DMS153 treated with DMSO at 0.1 percent for 48 hours (cell line): ENCODE measurements at regions not wholly inside any gene's neighbourhood (a gene's known extent, or its start where the extent isn't known, plus 50 kb on each side); places are given as distances from the start of the nearest gene placed in this dataset.

Source experiments
- DNase-seq: peaks from one replicate; lab custom pipeline; 2025; ENCODE audit not compliant: unreplicated experiment; lab: John Stamatoyannopoulos, UW

DNA sequence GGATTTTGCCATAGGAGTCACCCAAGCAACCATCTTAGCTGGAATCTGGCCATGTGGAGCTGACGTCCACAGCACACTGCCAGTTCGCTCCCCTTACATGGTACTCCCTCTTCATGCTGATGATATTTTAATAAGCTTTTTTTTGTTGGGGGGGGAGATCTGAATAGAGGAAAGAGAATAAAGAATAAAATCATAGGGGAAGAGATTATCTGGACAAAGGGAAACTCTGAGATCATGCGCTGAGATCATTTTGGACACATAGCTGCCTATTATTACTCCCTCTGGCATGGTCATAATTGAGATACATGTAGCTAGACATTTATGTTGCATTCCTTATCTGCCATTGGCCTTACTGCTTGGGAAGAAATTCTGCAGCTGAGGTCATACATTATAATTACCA is 282.7 kb downstream of the HTR7 start:
- DNase-seq, result no peak

DNA sequence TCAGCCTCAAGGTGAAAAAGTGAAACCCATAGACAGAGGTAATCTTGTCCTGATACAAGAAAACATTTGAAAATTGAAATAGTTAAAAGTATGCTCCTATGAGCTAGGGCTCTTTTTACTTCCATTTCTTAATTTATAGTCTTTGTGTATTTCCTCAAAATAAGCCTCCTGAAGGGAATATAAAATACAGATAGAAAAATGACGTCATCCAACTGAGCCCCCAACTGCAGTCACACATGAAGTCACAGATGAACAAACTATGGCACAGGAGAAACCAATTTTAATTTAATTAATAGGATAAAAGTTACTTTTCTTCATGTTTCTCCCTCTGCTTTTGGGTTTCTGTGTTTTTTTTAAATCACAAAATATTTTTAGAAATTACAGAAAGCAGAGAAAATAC is 280.3 kb downstream of the HTR7 start:
- DNase-seq, result no peak

DNA sequence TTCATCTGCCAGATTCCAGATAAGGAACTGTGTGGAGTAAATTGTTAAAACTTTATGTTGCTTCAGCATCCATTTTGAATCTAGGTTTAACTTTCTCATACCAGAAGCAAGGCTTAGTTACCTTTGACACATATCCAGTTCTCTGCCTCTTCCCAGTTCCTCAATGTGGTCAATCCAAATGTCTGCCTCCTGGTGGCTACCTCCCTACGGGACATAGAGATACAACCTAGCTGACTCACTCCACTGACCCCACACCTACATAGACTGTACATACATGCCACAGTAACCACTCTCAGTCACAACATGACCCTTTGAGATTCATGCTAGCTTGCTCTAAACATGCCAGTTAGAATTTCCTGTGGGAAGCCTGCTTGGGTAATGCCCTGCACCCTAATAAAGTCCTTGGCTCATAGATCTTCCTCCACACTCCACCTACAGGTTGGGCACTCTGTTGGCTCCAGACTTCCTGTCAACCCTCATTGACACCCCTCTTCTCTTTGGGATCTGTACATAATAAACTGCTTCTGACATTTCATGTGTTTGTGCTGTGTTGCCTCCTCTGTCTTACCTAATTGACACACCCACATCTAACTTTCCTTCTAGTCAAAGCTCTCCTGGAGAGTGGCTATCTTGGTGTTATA is 278.1 kb downstream of the HTR7 start:
- DNase-seq, result no peak

DNA sequence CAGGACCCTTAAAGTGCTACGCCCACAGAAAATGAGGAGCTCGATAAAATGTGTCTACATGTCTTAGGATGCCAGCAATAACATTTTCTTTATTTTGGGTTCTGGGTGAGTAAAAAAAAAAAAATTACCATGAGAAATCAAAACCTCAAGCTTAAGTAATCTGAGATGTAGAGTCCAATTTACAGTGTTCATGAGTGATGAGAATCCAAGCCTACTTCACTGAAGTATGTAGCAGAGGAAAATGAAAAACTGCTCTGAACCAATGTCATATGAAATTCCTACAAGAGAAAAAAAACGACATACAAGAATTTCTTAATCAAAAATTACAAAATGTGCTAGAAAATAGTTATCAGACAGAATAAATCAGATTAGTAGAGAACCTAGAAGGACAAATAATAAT is 274.4 kb downstream of the HTR7 start:
- no peak for DNase-seq

DNA sequence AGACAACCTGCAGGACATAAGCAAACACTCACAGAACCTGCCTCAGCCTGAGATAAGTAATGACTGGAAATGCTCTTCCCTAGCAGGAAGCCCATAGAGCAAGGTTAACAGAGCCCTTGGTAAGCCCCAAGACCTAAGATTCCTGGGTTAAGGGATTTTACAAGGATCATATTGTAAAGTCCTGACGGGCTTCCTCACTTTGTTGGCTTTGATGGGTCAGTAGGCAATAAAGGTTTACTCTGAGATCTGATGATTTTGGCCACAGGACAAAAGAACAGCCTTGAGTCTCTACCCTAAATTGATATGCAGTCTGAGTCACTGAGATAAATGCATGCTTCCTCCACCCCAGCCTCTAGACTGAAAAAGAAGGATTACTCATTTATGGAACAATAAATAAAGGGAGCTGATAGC is 270.8 kb downstream of the HTR7 start:
- DNase-seq, result no peak

DNA sequence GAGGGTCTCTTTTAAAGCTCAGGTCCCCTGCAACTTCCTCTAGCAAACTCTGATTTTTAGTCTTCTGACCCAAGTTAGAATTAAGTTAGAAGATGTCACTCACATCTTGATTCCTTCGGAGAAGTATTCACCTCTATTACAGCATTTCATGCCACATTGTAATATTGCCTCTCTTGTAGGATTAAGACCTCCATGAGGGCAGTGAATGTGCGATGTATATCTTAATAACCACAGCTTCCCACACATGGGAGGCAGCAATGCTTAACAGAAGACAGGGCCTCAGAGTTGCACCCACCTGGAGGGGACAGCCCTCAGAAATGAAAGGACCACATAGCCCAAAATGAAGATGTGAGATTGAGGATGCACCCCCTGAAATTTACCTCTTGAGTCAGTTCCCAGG is 270.3 kb downstream of the HTR7 start:
- DNase-seq, result no peak

DNA sequence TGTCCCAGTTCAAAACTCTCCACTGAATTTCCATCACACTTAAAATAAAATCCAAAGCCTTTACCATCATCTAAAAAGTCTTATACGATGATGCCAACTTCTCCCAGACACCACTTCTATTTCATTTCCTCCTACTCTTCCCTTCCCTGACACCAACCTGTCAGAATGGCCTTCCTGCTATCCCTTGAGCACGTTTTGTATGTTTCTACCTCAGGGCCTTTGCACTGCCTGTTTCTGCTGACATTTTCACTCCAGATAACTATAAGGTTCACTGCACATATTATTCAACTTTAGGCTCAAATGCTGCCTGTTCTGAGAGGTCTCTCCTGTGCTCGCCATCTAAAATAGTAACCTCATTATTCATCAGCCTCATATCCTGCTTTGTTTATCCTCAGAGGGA is 269.6 kb downstream of the HTR7 start:
- no peak for DNase-seq

DNA sequence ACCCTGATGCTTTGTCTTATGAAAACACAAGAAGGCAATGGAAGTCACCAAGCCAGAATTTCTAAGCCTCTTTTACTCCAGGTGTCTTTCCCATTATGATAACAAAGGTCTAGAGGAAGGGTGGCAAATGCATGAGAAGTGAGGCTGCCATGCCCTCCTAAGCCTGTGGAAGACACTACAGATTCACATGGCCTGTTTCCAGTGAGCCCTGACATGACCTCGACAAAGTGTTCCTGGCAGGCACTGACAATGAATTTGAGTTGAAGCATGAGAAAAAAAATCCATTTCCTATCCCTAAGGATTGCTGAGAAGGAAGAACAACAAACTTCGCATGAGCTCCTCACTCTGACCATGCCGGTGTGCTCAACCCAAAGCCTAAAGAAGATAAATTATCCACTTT is 268.0 kb downstream of the HTR7 start:
- DNase-seq, result no peak

DNA sequence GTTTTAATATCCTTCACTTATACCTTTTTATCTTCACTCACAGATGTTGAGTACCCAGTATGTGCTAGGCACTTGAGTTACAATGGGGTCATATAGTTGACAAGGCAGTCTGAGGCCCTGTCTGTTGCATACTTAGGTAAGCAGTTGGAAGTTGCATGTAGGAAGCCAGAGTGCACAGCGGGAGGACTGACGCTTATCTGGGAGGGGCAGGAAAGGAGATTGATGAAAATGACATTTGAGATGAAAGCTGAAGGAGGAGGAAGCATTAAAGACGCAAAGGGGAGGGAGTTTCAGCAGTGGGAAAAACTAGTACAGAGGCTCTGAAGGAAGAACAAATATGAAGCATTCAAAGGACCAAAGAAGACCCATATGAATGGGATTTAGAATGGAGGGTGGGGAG is 266.2 kb downstream of the HTR7 start:
- no peak for DNase-seq

DNA sequence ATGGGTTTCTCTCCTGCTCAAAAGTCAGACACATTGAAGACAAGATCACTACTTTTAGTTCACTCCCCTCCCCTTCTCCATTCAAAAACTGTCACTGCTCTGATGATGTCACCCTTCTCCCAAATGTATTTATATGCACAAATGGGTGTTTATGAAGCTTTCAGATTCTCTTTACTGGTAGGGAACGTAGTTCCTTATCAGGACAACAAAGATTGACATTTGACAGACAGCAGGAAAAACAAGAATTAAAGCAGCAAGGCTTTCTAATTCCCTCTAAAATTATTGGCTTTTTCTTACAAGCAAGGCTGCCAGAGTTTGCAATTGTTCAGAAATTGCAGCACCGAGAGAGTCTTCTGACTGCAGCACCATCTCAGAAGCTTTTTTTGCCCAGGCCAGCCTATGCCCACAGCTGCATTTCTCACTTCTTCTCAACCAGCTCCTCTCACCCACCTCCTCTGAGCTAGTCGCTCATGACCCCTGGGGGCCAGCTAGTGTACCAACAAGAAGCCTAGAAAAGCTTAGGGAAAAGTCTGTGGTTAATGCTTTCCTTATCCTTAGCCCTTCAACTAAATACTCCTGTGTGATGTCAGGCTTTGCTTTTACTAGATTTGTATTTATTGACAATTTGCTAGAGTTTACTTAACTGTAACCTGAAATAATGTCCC is 265.1 kb downstream of the HTR7 start:
- DNase-seq, result peak; percentile 49

DNA sequence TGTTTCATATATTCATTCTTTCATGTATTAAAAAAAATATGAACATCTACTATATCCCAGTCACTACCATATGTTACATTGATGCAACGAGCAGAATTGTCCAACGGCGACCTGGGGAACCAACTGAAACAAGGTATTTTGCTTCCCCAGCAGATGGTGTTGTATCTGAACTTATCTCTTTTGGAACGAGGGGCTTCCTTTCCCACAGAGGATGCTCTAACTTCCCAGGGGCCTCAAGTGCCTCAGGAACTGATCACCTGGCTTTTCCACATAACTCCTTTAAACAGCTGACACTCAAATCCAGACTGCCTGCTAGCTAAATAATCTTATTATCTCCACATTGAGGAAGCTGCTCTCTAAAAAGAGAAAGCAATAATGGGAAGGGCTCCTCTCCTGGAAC is 259.3 kb downstream of the HTR7 start:
- no peak for DNase-seq

DNA sequence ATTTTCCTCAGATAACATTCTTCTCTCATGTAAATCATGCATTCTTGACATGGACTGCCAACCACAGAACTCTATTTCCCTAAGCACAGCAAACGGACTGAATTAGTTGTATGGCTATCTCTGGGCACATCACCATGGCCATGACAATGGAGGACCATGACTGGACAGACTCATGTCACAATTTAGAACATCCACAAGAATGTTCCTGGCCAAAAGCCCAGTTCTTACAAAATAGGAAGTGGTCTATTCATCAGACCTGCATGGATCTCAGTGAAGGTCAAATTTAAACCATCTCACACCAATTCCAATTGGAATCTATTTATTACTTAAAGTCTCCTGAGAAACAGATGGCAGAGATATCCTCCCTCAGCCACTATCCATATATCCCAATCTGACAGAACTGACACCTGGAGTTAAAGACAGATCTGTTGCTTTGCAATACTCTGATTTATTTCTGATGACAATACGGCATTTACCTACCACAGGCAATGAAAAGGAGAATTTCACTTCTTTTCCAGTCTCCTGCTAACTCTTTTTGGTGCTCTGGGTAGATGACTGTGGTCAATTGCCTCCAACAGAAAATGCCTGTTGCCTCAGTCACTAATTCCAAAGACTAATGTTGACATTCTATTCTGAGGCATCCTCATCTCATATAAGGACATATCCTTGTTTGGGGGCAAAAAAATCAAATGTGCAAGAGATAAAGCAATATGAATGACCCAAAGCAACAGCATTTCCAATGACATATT is 254.8 kb downstream of the HTR7 start:
- DNase-seq, result no peak

DNA sequence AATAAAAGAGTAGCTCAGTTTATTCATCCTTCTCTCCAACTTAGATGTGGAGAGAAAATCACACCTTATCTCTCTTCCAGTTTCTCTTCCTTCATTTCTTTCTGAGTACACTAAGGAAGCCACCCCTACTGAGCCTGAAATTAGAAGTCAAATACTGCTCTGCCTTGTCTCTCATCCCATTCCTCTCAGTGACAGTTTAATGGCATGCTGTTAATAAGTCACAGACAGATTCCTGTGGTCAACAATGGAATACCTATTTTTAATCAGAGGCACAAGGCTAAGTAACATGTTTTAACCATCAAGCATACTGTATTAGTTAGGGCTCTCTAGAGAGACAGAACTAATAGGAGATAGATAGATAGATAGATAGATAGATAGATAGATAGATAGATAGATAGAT is 253.2 kb downstream of the HTR7 start:
- no peak for DNase-seq

DNA sequence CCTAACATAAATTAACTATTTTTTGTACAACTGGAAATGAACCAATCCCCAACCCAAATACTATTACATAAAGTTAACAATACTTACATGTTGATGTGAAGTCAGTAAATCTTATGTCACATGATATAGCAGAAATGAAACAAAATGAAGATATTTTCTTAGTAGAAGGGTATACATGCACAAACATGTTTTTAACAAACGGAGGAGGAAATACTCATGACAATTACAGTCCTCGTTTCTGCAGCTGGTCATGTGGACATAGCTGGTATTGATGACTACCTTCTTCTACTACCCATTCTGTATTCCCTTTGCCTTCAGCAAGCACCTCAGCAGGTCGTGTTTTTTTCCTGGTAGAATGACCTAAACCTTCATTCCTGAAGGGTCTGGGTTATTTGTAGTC is 252.3 kb downstream of the HTR7 start:
- DNase-seq, result no peak

DNA sequence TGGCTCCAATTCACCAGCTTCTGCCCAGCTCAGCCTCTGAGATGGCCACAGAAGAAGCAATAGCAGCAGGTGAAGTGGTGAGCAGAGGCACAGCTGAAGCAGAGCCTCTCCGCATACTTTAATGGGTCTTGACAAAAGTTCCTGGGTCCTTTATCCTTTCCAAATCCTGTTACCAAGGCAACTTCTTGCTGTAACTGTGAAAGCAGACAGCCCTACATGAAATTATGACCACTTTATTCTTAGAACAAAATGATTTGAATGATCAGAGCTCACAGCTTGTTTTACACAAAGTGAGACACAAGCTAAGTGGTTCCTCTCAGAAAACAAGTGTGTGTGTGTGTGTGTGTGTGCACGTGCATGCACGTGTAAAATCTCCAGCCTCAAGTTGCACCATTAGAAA is 245.6 kb downstream of the HTR7 start:
- DNase-seq, result no peak

DNA sequence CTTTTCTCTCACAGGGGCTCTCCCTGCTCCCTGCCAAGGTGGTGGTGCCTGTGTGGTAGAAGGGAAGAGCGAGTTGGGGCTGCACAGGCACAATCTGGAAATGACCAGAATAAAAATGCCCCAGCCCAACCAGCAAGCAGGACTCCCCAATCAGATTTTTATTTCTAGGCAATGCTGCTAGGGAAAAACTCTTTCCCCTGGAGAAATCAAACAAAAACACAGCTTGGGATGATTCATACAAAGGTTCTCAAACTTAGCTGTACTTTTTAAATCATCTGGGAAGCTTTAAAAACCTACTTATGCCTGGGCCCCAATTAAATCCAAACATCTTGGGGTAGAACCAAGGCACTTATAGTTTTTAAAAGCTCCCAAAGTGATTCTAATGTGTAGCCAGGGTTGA is 243.2 kb downstream of the HTR7 start:
- DNase-seq, result no peak

DNA sequence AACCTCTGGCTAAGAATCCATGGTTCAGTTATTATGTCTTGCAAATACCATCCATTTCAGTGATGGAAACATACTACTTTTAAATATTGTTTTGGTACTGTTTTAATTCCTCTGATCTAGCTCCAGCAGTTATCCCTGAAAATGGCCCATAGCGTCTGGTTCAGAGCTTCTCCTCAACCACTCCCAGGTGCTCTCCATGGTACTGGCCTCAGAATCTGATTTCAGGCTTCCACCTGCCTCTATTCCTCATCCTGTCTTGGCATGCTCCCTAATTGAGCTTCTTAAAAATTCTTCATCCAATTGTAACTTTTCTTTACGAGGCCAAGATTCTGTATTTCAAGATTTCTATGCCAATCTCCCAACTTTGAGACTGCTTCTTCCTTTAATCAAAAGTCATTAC is 236.3 kb downstream of the HTR7 start:
- no peak for DNase-seq

DNA sequence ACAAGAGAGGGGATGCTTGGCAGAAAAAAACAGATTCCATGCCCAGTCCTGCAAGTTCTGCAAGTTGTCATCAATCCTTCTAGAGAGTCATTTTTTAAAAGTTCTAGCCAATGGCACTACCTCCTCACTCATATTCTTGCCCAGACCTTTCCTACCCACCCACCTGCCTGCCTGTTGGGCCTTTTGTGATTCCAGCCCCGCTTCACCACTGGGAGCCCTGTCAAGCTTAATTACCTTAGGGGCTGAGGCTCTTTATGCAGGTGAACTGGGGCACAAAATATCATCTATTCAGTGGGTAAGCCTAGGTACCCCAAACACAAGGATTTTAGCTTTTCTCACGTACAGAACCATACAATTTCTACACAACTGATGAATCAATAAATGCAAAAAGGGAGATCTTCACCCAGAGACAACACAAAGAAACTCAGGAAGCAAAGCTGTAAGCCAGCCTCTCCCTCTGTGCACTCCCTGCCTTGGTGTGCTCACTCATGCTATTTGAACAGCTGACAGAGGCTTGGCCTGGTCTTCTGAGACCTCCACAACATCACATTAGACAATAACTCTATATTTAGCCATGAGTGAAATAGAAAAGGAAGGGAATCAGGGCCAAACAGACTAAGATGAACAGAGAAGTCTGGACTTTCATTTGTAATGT is 222.6 kb downstream of the HTR7 start:
- no peak for DNase-seq

DNA sequence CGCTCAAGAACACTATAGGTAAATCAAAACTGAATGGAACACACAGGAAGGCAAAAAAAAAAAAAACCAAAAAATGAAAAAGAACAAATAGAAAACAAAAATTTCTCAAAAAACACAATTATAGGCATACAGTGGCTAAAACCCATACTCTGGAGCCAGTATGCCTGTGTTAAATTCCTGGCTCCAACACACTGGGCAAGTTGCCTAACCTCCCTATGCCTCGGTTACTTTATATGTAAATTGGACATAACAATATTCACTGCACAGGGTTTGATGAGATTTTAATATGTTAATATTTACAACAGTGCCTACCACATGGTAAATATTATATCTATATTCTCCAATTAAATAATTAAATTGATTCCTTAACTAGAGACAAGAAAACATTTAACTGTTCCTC is 217.1 kb downstream of the HTR7 start:
- no peak for DNase-seq

DNA sequence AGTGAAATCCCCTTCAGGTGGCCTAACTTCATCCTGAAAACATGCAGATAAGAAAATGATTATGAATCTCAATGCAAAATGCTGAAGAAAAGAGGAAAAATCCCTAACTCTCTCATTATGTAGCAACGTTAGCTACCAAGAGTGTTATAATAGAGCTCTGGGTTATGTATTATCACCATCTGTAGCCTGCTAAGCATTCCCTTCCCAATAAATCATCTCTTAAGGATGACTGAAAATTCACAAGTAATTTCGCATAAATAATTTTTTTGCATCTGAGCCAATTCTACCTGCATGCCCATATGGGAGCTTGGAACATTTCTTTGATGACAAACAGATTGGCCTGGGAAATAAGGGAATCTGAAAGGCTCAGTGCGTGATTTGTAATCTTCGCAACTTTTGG is 216.1 kb downstream of the HTR7 start:
- DNase-seq, result no peak

DNA sequence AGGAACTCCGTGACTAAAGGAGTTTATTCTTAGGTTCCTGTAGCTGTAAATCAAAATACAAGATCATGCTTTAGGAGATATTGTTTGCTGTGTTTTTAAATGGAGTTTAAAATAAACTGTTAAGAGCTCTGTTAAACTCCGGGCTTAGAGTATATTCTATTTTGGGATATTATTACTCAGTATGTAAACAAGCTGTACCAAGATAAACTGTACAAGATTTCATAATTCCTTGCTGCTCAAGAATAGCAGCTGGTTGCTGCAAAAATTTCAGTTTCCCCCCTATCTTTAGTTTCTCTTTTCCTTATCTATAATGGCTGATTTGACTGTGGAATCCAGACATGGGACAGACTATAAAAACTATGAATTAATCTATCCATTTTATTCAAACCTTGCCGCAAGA is 215.7 kb downstream of the HTR7 start:
- no peak for DNase-seq

DNA sequence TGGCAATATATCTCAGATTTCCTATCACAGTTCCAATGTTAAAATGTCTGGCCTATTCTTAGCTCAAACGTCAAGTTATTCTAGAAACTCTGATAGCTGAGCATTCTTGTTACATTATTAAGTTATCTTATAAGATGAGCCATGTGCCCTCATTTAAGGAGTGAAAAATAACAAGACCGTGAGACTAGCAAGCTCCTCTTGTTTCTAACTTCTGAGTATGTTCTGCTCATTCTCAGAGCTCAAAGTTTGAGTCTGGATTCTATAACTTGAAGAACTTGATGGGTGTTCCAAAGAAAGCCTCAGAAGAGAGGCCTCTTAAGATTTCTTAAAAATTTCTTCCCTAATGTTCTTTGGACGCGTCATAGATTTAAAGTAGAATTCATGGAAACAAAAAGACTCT is 215.2 kb downstream of the HTR7 start:
- DNase-seq, result no peak
